ENCODE measurements at regions not wholly inside any gene's neighbourhood (a gene's known extent, or its start where the extent isn't known, plus 50 kb on each side); places are given as distances from the start of the nearest gene placed in this dataset.

GRCh38 chr2:105514576-105514975 lies 115.7 kb upstream of the FHL2 start:
- Histone ChIP-seq H3K27ac (ENCODE audit: low read length) (no peak overlapping the region), H3F3A (ENCODE audit: insufficient read depth, low read length, poor library complexity, severe bottlenecking) (no peaks in the 10 kb centered on the region), H3K4me2 (ENCODE audit: low read length) (no peak overlapping the region), H3K9me3 (ENCODE audit: low read length) (no peaks in the 10 kb centered on the region), H3K9ac (ENCODE audit: low read length) (no peak overlapping the region), H3K36me3 (ENCODE audit: insufficient read depth, low read length) (no peaks in the 10 kb centered on the region), H3K4me3 (ENCODE audit: low read length) (no peak overlapping the region), H2AFZ (ENCODE audit: low read depth, low read length) (no peak overlapping the region), H3K9me2 (ENCODE audit: insufficient read depth, low read length) (no peaks in the 10 kb centered on the region), H4K20me1 (ENCODE audit: insufficient read depth) (no peaks in the 10 kb centered on the region), H3K27me3 (ENCODE audit: insufficient read depth, low read depth, low read length) (no peaks in the 10 kb centered on the region), H3K79me2 (replicated peaks; ENCODE audit: insufficient read depth, low read length) (no peaks in the 10 kb centered on the region)
- no peak for TF ChIP-seq TAF1 (IDR thresholded peaks at IDR 0.05; ENCODE audit: low read depth)
- TF ChIP-seq POLR2AphosphoS5 (IDR thresholded peaks at IDR 0.05): no peak
- TF ChIP-seq SMC3 (conservative IDR thresholded peaks at IDR 0.05; ENCODE audit: poor library complexity): no peak
- no peak for TF ChIP-seq CTCF (IDR thresholded peaks at IDR 0.05; ENCODE audit: poor library complexity, severe bottlenecking)
- TF ChIP-seq RAD21 (conservative IDR thresholded peaks at IDR 0.05): no peak
- no peak for TF ChIP-seq EZH2 (IDR thresholded peaks at IDR 0.05; ENCODE audit: borderline replicate concordance, insufficient read depth, low read length, poor library complexity, severe bottlenecking)
- TF ChIP-seq EP300 (conservative IDR thresholded peaks at IDR 0.05; ENCODE audit: poor library complexity, severe bottlenecking): no peak
- TF ChIP-seq MXI1 (conservative IDR thresholded peaks at IDR 0.05; ENCODE audit: poor library complexity, severe bottlenecking): no peak
- no peak for TF ChIP-seq REST (IDR thresholded peaks at IDR 0.05; ENCODE audit: borderline replicate concordance)

- TF ChIP-seq CTCF (IDR thresholded peaks at IDR 0.05; ENCODE audit: poor library complexity, severe bottlenecking) (no peak), TAF1 (IDR thresholded peaks at IDR 0.05; ENCODE audit: low read depth) (no peak), MXI1 (conservative IDR thresholded peaks at IDR 0.05; ENCODE audit: poor library complexity, severe bottlenecking) (no peak), EZH2 (IDR thresholded peaks at IDR 0.05; ENCODE audit: borderline replicate concordance, insufficient read depth, low read length, poor library complexity, severe bottlenecking) (no peak), RAD21 (conservative IDR thresholded peaks at IDR 0.05) (no peak), EP300 (conservative IDR thresholded peaks at IDR 0.05; ENCODE audit: poor library complexity, severe bottlenecking) (no peak), REST (IDR thresholded peaks at IDR 0.05; ENCODE audit: borderline replicate concordance) (no peak)
- Histone ChIP-seq H3K27me3 (ENCODE audit: insufficient read depth, low read depth, low read length) (no peaks in the 10 kb centered on the region), H2AFZ (ENCODE audit: low read depth, low read length) (no peak overlapping the region), H4K20me1 (ENCODE audit: insufficient read depth) (no peaks in the 10 kb centered on the region), H3K27ac (ENCODE audit: low read length) (no peak overlapping the region), H3K79me2 (replicated peaks; ENCODE audit: insufficient read depth, low read length) (no peaks in the 10 kb centered on the region), H3K36me3 (ENCODE audit: insufficient read depth, low read length) (no peaks in the 10 kb centered on the region), H3K9ac (ENCODE audit: low read length) (no peak overlapping the region), H3F3A (ENCODE audit: insufficient read depth, low read length, poor library complexity, severe bottlenecking) (no peaks in the 10 kb centered on the region), H3K4me2 (ENCODE audit: low read length) (no peak overlapping the region), H3K9me3 (ENCODE audit: low read length) (no peaks in the 10 kb centered on the region), H3K4me3 (ENCODE audit: low read length) (no peak overlapping the region), H3K9me2 (ENCODE audit: insufficient read depth, low read length) (no peaks in the 10 kb centered on the region)
Measured at GRCh38 chr2:105510761-105511528, 112.1 kb upstream of the FHL2 start.
